GM23338 (cell line): ENCODE measurements at regions not wholly inside any gene's neighbourhood (a gene's known extent, or its start where the extent isn't known, plus 50 kb on each side); places are given as distances from the start of the nearest gene placed in this dataset.

Source experiments
- ATAC-seq: fragments of 200-7000 bp; cut with Tn5 transposase; 3 replicates; pipeline ENCODE4 v1.9.1; 2020
- DNase-seq: peaks from one replicate; pipeline ENCODE4 v3.0.0-alpha.2; 2015; ENCODE audit warnings: low spot score
- H2AFZ ChIP-seq: fragments of 200-600 bp; sonication (generic); 2 replicates; pipeline ENCODE4 v1.8.0; 2016; ENCODE audit warnings: antibody characterized with exemption, mild to moderate bottlenecking, moderate library complexity
- H3F3A ChIP-seq: fragments of 200-600 bp; sonication (generic); replicated peaks from 2 replicates; pipeline ENCODE4 v1.8.0; 2017; ENCODE audit warnings: antibody characterized with exemption, mixed run types, low read depth
- H3K27ac ChIP-seq: fragments of 200-600 bp; sonication (generic); 2 replicates; pipeline ENCODE4 v1.6.1; 2016; ENCODE audit warnings: low read depth
- H3K27me3 ChIP-seq: fragments of 200-600 bp; sonication (generic); 2 replicates; pipeline ENCODE4 v1.8.0; 2016; ENCODE audit warnings: mild to moderate bottlenecking, mixed run types, moderate library complexity; ENCODE audit not compliant: insufficient read depth
- H3K36me3 ChIP-seq: fragments of 200-600 bp; sonication (generic); 2 replicates; pipeline ENCODE4 v1.8.0; 2016; ENCODE audit warnings: mild to moderate bottlenecking; ENCODE audit not compliant: insufficient read depth
- H3K4me1 ChIP-seq: fragments of 200-600 bp; sonication (generic); 2 replicates; pipeline ENCODE4 v1.8.0; 2016; ENCODE audit warnings: mild to moderate bottlenecking, moderate library complexity; ENCODE audit not compliant: insufficient read depth
- H3K4me2 ChIP-seq: fragments of 200-600 bp; sonication (generic); 2 replicates; pipeline ENCODE4 v1.7.1; 2017; ENCODE audit warnings: mixed run types
- H3K4me3 ChIP-seq: fragments of 200-600 bp; sonication (generic); 2 replicates; pipeline ENCODE4 v1.6.1; 2016; ENCODE audit warnings: mixed run types
- H3K79me2 ChIP-seq: fragments of 200-600 bp; sonication (generic); replicated peaks from 2 replicates; pipeline ENCODE4 v1.8.0; 2017; ENCODE audit warnings: mild to moderate bottlenecking; ENCODE audit not compliant: insufficient read depth
- H3K9me2 ChIP-seq: fragments of 200-600 bp; sonication (generic); 2 replicates; pipeline ENCODE4 v1.8.0; 2017; ENCODE audit not compliant: insufficient read depth
- H4K20me1 ChIP-seq: fragments of 200-600 bp; sonication (generic); replicated peaks from 2 replicates; pipeline ENCODE4 v1.8.0; 2017; ENCODE audit warnings: mild to moderate bottlenecking; ENCODE audit not compliant: insufficient read depth
- H3K27ac Mint-ChIP-seq: 2 replicates; pipeline ENCODE4 v1.8.0; 2020; ENCODE audit warnings: inconsistent platforms, mild to moderate bottlenecking, moderate library complexity, mixed read lengths
- H3K27me3 Mint-ChIP-seq: 3 replicates; pipeline ENCODE4 v1.8.0; 2022; ENCODE audit warnings: low read depth, mild to moderate bottlenecking, moderate library complexity, mixed read lengths, inconsistent platforms; ENCODE audit not compliant: insufficient read depth, poor library complexity
- H3K36me3 Mint-ChIP-seq: 3 replicates; pipeline ENCODE4 v1.8.0; 2021; ENCODE audit warnings: low read depth, mild to moderate bottlenecking, inconsistent platforms, moderate library complexity, mixed read lengths
- H3K4me1 Mint-ChIP-seq: 3 replicates; pipeline ENCODE4 v1.8.0; 2020; ENCODE audit warnings: mild to moderate bottlenecking, inconsistent platforms, mixed read lengths
- H3K4me3 Mint-ChIP-seq: 3 replicates; pipeline ENCODE4 v1.8.0; 2021; ENCODE audit warnings: moderate library complexity, mild to moderate bottlenecking, inconsistent platforms, mixed read lengths
- H3K9me3 Mint-ChIP-seq: 3 replicates; pipeline ENCODE4 v1.8.0; 2020; ENCODE audit warnings: moderate library complexity, mild to moderate bottlenecking, inconsistent platforms, mixed read lengths
- CREB1 ChIP-seq: fragments of 250-450 bp; sonication (Bioruptor Pico); IDR thresholded peaks from 2 replicates; pipeline ENCODE4 v1.5.0; 2020; ENCODE audit warnings: low read depth, mild to moderate bottlenecking, moderate library complexity
- EZH2 ChIP-seq: fragments of 200-600 bp; sonication (generic); IDR thresholded peaks from one replicate; pipeline ENCODE4 v1.8.0; 2017; ENCODE audit warnings: antibody characterized with exemption, mild to moderate bottlenecking, low read depth; ENCODE audit not compliant: unreplicated experiment
- EZH2phosphoT487 ChIP-seq: fragments of 200-600 bp; sonication (generic); IDR thresholded peaks from one replicate; pipeline ENCODE4 v1.8.1; 2018; ENCODE audit warnings: antibody characterized with exemption; ENCODE audit not compliant: unreplicated experiment
- JUNB ChIP-seq: IDR thresholded peaks from one replicate; pipeline ENCODE4 v1.6.1; 2016; ENCODE audit warnings: antibody characterized with exemption; ENCODE audit not compliant: unreplicated experiment
- NANOG ChIP-seq: IDR thresholded peaks from 2 replicates; pipeline ENCODE4 v1.6.1; 2016; ENCODE audit warnings: antibody characterized with exemption, borderline replicate concordance
- POLR2AphosphoS5 ChIP-seq: IDR thresholded peaks from 2 replicates; pipeline ENCODE4 v1.6.1; 2016; ENCODE audit warnings: antibody characterized with exemption, low read depth
- STAT1 ChIP-seq: IDR thresholded peaks from one replicate; pipeline ENCODE4 v1.6.1; 2016; ENCODE audit warnings: antibody characterized with exemption; ENCODE audit not compliant: unreplicated experiment
- ZNF114 ChIP-seq: fragments of 250-450 bp; sonication (Bioruptor Pico); IDR thresholded peaks from 2 replicates; pipeline ENCODE4 v1.5.0; 2020; ENCODE audit warnings: mild to moderate bottlenecking, moderate library complexity
- ZNF331 ChIP-seq: fragments of 250-450 bp; sonication (Bioruptor Pico); IDR thresholded peaks from 2 replicates; pipeline ENCODE4 v1.5.0; 2020; ENCODE audit warnings: low read depth, mild to moderate bottlenecking, moderate library complexity
- TF ChIP-seq, protein P1 (sequence below), 2 experiments: fragments of 200-600 bp in 1 of 2; sonication (generic) in 1 of 2; conservative IDR thresholded peaks; 2 replicates each; pipeline versions ENCODE4 v1.5.1 to v1.6.1; 2016 to 2017; ENCODE audit warnings: antibody characterized with exemption in 2 of 2, low read depth in 2 of 2, mild to moderate bottlenecking in 2 of 2, moderate library complexity in 1 of 2
- TF ChIP-seq, protein P2 (sequence below): IDR thresholded peaks from one replicate; pipeline ENCODE4 v1.6.1; 2018; ENCODE audit warnings: antibody characterized with exemption; ENCODE audit not compliant: unreplicated experiment
- TF ChIP-seq, protein P3 (sequence below): fragments of 250-450 bp; sonication (Bioruptor Pico); IDR thresholded peaks from 2 replicates; pipeline ENCODE4 v1.5.0; 2020; ENCODE audit warnings: mild to moderate bottlenecking, moderate library complexity
- TF ChIP-seq, protein P4 (sequence below): IDR thresholded peaks from 2 replicates; pipeline ENCODE4 v1.6.1; 2016; ENCODE audit warnings: antibody characterized with exemption

DNA sequence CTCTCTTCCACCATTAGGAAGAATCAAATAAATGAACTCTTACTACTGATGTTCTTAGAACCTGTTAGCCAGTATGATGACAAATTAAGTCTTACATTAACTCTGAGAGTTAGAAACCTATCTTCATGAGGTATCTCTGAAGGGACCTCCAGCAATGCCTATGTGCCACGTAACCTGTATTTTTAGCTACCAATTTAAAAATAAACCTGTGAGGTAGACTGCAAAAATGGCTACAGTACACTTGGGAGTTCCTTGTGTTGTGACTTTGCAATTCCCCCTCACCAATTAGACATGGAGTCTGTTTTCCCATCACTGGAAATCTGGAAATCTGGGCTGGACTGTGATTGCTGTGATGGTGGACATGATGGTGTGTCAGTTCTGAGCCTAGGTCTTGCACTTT, 143.7 kb upstream of the MPHOSPH6 start:
- Mint-ChIP-seq H3K27me3 (no peaks in the 10 kb centered on the region), H3K9me3 (no peaks in the 10 kb centered on the region), H3K4me1 (no peaks in the 10 kb centered on the region), H3K36me3 (no peaks in the 10 kb centered on the region; the same call in 2 of the 3 replicates), H3K27ac (no peak overlapping the region), H3K4me3 (no peak overlapping the region)
- no peak for TF ChIP-seq STAT1
- TF ChIP-seq, protein P1, sequence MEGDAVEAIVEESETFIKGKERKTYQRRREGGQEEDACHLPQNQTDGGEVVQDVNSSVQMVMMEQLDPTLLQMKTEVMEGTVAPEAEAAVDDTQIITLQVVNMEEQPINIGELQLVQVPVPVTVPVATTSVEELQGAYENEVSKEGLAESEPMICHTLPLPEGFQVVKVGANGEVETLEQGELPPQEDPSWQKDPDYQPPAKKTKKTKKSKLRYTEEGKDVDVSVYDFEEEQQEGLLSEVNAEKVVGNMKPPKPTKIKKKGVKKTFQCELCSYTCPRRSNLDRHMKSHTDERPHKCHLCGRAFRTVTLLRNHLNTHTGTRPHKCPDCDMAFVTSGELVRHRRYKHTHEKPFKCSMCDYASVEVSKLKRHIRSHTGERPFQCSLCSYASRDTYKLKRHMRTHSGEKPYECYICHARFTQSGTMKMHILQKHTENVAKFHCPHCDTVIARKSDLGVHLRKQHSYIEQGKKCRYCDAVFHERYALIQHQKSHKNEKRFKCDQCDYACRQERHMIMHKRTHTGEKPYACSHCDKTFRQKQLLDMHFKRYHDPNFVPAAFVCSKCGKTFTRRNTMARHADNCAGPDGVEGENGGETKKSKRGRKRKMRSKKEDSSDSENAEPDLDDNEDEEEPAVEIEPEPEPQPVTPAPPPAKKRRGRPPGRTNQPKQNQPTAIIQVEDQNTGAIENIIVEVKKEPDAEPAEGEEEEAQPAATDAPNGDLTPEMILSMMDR (conservative IDR thresholded peaks at IDR 0.05; ENCODE audit: low read depth in 2 of 2): no peak
- TF ChIP-seq CREB1 (CRISPR knock-in tag): no peak
- TF ChIP-seq, protein P2, sequence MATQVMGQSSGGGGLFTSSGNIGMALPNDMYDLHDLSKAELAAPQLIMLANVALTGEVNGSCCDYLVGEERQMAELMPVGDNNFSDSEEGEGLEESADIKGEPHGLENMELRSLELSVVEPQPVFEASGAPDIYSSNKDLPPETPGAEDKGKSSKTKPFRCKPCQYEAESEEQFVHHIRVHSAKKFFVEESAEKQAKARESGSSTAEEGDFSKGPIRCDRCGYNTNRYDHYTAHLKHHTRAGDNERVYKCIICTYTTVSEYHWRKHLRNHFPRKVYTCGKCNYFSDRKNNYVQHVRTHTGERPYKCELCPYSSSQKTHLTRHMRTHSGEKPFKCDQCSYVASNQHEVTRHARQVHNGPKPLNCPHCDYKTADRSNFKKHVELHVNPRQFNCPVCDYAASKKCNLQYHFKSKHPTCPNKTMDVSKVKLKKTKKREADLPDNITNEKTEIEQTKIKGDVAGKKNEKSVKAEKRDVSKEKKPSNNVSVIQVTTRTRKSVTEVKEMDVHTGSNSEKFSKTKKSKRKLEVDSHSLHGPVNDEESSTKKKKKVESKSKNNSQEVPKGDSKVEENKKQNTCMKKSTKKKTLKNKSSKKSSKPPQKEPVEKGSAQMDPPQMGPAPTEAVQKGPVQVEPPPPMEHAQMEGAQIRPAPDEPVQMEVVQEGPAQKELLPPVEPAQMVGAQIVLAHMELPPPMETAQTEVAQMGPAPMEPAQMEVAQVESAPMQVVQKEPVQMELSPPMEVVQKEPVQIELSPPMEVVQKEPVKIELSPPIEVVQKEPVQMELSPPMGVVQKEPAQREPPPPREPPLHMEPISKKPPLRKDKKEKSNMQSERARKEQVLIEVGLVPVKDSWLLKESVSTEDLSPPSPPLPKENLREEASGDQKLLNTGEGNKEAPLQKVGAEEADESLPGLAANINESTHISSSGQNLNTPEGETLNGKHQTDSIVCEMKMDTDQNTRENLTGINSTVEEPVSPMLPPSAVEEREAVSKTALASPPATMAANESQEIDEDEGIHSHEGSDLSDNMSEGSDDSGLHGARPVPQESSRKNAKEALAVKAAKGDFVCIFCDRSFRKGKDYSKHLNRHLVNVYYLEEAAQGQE: no peak
- no peak for TF ChIP-seq JUNB
- TF ChIP-seq ZNF331 (CRISPR knock-in tag): no peak
- no peak for TF ChIP-seq ZNF114 (CRISPR knock-in tag)
- TF ChIP-seq EZH2phosphoT487: no peak
- TF ChIP-seq EZH2: no peak
- no peak for TF ChIP-seq POLR2AphosphoS5
- TF ChIP-seq NANOG: no peak
- TF ChIP-seq, protein P3, sequence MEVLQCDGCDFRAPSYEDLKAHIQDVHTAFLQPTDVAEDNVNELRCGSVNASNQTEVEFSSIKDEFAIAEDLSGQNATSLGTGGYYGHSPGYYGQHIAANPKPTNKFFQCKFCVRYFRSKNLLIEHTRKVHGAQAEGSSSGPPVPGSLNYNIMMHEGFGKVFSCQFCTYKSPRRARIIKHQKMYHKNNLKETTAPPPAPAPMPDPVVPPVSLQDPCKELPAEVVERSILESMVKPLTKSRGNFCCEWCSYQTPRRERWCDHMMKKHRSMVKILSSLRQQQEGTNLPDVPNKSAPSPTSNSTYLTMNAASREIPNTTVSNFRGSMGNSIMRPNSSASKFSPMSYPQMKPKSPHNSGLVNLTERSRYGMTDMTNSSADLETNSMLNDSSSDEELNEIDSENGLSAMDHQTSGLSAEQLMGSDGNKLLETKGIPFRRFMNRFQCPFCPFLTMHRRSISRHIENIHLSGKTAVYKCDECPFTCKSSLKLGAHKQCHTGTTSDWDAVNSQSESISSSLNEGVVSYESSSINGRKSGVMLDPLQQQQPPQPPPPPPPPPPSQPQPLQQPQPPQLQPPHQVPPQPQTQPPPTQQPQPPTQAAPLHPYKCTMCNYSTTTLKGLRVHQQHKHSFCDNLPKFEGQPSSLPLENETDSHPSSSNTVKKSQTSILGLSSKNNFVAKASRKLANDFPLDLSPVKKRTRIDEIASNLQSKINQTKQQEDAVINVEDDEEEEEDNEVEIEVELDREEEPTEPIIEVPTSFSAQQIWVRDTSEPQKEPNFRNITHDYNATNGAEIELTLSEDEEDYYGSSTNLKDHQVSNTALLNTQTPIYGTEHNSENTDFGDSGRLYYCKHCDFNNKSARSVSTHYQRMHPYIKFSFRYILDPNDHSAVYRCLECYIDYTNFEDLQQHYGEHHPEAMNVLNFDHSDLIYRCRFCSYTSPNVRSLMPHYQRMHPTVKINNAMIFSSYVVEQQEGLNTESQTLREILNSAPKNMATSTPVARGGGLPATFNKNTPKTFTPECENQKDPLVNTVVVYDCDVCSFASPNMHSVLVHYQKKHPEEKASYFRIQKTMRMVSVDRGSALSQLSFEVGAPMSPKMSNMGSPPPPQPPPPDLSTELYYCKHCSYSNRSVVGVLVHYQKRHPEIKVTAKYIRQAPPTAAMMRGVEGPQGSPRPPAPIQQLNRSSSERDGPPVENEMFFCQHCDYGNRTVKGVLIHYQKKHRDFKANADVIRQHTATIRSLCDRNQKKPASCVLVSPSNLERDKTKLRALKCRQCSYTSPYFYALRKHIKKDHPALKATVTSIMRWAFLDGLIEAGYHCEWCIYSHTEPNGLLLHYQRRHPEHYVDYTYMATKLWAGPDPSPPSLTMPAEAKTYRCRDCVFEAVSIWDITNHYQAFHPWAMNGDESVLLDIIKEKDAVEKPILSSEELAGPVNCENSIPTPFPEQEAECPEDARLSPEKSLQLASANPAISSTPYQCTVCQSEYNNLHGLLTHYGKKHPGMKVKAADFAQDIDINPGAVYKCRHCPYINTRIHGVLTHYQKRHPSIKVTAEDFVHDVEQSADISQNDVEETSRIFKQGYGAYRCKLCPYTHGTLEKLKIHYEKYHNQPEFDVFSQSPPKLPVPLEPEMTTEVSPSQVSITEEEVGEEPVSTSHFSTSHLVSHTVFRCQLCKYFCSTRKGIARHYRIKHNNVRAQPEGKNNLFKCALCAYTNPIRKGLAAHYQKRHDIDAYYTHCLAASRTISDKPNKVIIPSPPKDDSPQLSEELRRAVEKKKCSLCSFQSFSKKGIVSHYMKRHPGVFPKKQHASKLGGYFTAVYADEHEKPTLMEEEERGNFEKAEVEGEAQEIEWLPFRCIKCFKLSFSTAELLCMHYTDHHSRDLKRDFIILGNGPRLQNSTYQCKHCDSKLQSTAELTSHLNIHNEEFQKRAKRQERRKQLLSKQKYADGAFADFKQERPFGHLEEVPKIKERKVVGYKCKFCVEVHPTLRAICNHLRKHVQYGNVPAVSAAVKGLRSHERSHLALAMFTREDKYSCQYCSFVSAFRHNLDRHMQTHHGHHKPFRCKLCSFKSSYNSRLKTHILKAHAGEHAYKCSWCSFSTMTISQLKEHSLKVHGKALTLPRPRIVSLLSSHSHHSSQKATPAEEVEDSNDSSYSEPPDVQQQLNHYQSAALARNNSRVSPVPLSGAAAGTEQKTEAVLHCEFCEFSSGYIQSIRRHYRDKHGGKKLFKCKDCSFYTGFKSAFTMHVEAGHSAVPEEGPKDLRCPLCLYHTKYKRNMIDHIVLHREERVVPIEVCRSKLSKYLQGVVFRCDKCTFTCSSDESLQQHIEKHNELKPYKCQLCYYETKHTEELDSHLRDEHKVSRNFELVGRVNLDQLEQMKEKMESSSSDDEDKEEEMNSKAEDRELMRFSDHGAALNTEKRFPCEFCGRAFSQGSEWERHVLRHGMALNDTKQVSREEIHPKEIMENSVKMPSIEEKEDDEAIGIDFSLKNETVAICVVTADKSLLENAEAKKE (CRISPR knock-in tag): no peak
- TF ChIP-seq, protein P4, sequence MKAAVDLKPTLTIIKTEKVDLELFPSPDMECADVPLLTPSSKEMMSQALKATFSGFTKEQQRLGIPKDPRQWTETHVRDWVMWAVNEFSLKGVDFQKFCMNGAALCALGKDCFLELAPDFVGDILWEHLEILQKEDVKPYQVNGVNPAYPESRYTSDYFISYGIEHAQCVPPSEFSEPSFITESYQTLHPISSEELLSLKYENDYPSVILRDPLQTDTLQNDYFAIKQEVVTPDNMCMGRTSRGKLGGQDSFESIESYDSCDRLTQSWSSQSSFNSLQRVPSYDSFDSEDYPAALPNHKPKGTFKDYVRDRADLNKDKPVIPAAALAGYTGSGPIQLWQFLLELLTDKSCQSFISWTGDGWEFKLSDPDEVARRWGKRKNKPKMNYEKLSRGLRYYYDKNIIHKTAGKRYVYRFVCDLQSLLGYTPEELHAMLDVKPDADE: no peak
- Histone ChIP-seq H3F3A (no peaks in the 10 kb centered on the region), H3K4me1 (no peaks in the 10 kb centered on the region), H3K4me2 (no peak overlapping the region), H3K27ac (no peak overlapping the region), H2AFZ (no peak overlapping the region), H3K79me2 (no peaks in the 10 kb centered on the region), H3K27me3 (no peaks in the 10 kb centered on the region), H3K4me3 (no peak overlapping the region), H3K36me3 (no peaks in the 10 kb centered on the region), H4K20me1 (no peaks in the 10 kb centered on the region), H3K9me2 (peaks cover 7% of the 10 kb centered on the region; the same call in 1 of the 2 replicates)
- ATAC-seq: no peak
- DNase-seq: no peak
